Heart right ventricle (tissue), 16 donors: ENCODE measurements at regions not wholly inside any gene's neighbourhood (a gene's known extent, or its start where the extent isn't known, plus 50 kb on each side); places are given as distances from the start of the nearest gene placed in this dataset.
A peak's percentile ranks its signal among the peaks of the same experiment; 100 is the strongest.

ENCODE experiments used
- ATAC-seq, 8 donors: fragments of 200-7000 bp; cut with Tn5 transposase; one replicate each; pipeline ENCODE4 v1.9.1; 2020; ENCODE audit warnings: mild to moderate bottlenecking in 8 of 8, moderate library complexity in 8 of 8, moderate number of reproducible peaks in 1 of 8
- DNase-seq, 2 donors: peaks; one replicate each; pipeline ENCODE4 v3.0.0-alpha.2; 2020
- H3K27ac ChIP-seq, 10 donors: fragments of 200-600 bp; sonication (generic) in 2 of 10; one replicate each; pipeline versions ENCODE4 v1.5.0 to v1.8.0; 2020 to 2022; ENCODE audit warnings: mild to moderate bottlenecking in 3 of 10
- H3K27me3 ChIP-seq, 7 donors: fragments of 200-600 bp; one replicate each; pipeline ENCODE4 v1.8.0; 2021 to 2022; ENCODE audit warnings: mild to moderate bottlenecking in 2 of 7
- H3K36me3 ChIP-seq, 9 donors: fragments of 200-600 bp; sonication (generic) in 1 of 9; one replicate each; pipeline versions ENCODE4 v1.5.0 to v1.8.0; 2020 to 2022; ENCODE audit warnings: mild to moderate bottlenecking in 2 of 9
- H3K4me1 ChIP-seq, 9 donors: fragments of 200-600 bp; sonication (generic) in 1 of 9; one replicate each; pipeline versions ENCODE4 v1.5.0 to v1.8.0; 2020 to 2022; ENCODE audit warnings: mild to moderate bottlenecking in 4 of 9
- H3K4me3 ChIP-seq, 10 donors: fragments of 200-600 bp; sonication (generic) in 2 of 10; one replicate each; pipeline versions ENCODE4 v1.5.0 to v1.8.0; 2020 to 2022; ENCODE audit warnings: mild to moderate bottlenecking in 7 of 10, moderate library complexity in 2 of 10
- H3K9me3 ChIP-seq, 11 donors: fragments of 200-600 bp in 10 of 11; sonication (generic) in 2 of 11; one replicate each; pipeline versions ENCODE4 v1.5.0 to v1.8.0; 2013 to 2022; ENCODE audit warnings: mild to moderate bottlenecking in 2 of 11, control low read depth in 1 of 11, moderate library complexity in 1 of 11
- CTCF ChIP-seq, 9 donors: fragments of 200-600 bp; sonication (generic) in 2 of 9; IDR thresholded peaks; one replicate each; pipeline versions ENCODE4 v1.5.0 to v1.8.0; 2021 to 2022; ENCODE audit warnings: antibody characterized with exemption in 9 of 9, mild to moderate bottlenecking in 5 of 9, moderate library complexity in 1 of 9
- WGBS, 2 donors: extraction: QIAGEN DNeasy Blood & Tissue Kit; methylation state at CpG; one replicate each; pipeline ENCODE4 v1.1.7; 2013; ENCODE audit warnings: inconsistent platforms in 1 of 2; 5-methylcytosine and 5-hydroxymethylcytosine counted together
- intact Hi-C, 10 donors: fragments of 100-400 bp; cut with DNase I; formaldehyde crosslinking; loops; one replicate each; pipeline versions ENCODE4 v1.11.1 to v1.14.2; 2022
- donor health status: Arrhythmogenic right ventricular cardiomyopathy.
- donor health status: ischemic (EF 13 %, LVEDD 7.1; RV severe dilation, severe dysfunction).
- donor health status: healthy with polysubstance abuse.
- donor health status: DM: no; HTN: yes; CAD: no.
- donor health status: DM: no; HTN: no; CAD: no.
- donor health status: ischemic (EF 25% LVEDD 6.9; RV normal size, moderate dysfunction).
- donor health status: ischemic (EF 25% LVEDD 5.7; RV mildly dilated, moderate dysfunction).
- donor health status: healthy.
- donor health status: DM: yes; HTN: yes; CAD: no.
- donor health status: Ischemic cardiomyopathy.
- donor health status: ischemic (EF 35%, LVEDD 5.7; RV mildly dilated, moderate dysfunction).
- donor health status: nonischemic (EF 11% LVEDD 7.7; RV severe dilation, severe dysfunction).
- donor health status: DM: yes; HTN: yes; CAD: no.
- donor health status: PGD.
- donor health status: ischemic (EF 29% LVEDD 5.4; RV normal size, mild dysfunction).
- donor health status: nonischemic (EF 23%, LVEDD 6.1; RV moderate dilation, normal function).

GRCh38 chr10:21292763-21293517, 232.5 kb downstream of the SKIDA1 start:
- H3K27ac ChIP-seq, result peak overlapping the region in 9 of 10 donors; percentile 17 to 62 (median 46)
- 3 to 4% methylated on average over 14 of the region's 14 CpGs for WGBS, 2 donors
- H3K27me3 ChIP-seq, result no peaks in the 10 kb centered on the region
- intact Hi-C loops, result loop anchor here in 3 of 10 donors (5.0 kb wide), 3 partner anchors 44 to 204 kb away; no protein-coding TSS in a partner anchor
- ATAC-seq (peak; percentile 74 to 96 (median 92)), DNase-seq (peak; percentile 58 to 86)
- peak overlapping the region in 7 of 10 donors; percentile 9 to 47 (median 37) for H3K4me3 ChIP-seq
- H3K9me3 ChIP-seq, result no peaks in the 10 kb centered on the region
- no peaks in the 10 kb centered on the region for H3K36me3 ChIP-seq
- H3K4me1 ChIP-seq, result peaks cover 0 to 26% (median 17%) of the 10 kb centered on the region in 9 donors
- TF ChIP-seq CTCF (IDR thresholded peaks at IDR 0.05), result no peak

GRCh38 chr10:21290499-21291160, 234.9 kb downstream of the SKIDA1 start:
- no peaks in the 10 kb centered on the region for H3K27me3 ChIP-seq
- H3K36me3 ChIP-seq, result no peaks in the 10 kb centered on the region
- WGBS, 2 donors, result 64 to 91% methylated on average over 2 of the region's 2 CpGs
- no peak for ATAC-seq
- DNase-seq, result no peak
- no peak for TF ChIP-seq CTCF (IDR thresholded peaks at IDR 0.05)
- peaks cover 0 to 26% (median 17%) of the 10 kb centered on the region in 9 donors for H3K4me1 ChIP-seq
- no peak overlapping the region for H3K4me3 ChIP-seq
- H3K27ac ChIP-seq, result no peak overlapping the region
- intact Hi-C loops, result loop anchor here in 3 of 10 donors (5.0 kb wide), 3 partner anchors 47 to 207 kb away; no protein-coding TSS in a partner anchor
- no peaks in the 10 kb centered on the region for H3K9me3 ChIP-seq

- intact Hi-C loops, result loop anchor here in 6 of 10 donors (5.0 to 10.0 kb wide), 7 partner anchors 47 to 655 kb away; no protein-coding TSS in a partner anchor
- no peak for DNase-seq
- WGBS, 2 donors, result 100% methylated on average over 1 of the region's 1 CpG
- no peak overlapping the region for H3K4me3 ChIP-seq
- no peaks in the 10 kb centered on the region for H3K9me3 ChIP-seq
- H3K4me1 ChIP-seq, result peaks cover 0 to 26% (median 17%) of the 10 kb centered on the region in 9 donors
- TF ChIP-seq CTCF (IDR thresholded peaks at IDR 0.05), result no peak
- no peak for ATAC-seq
- H3K36me3 ChIP-seq, result no peaks in the 10 kb centered on the region
- no peaks in the 10 kb centered on the region for H3K27me3 ChIP-seq
- no peak overlapping the region for H3K27ac ChIP-seq
Measured at GRCh38 chr10:21289961-21290360, 235.5 kb downstream of the SKIDA1 start.

- DNase-seq, result no peak
- no peak overlapping the region for H3K4me3 ChIP-seq
- H3K27ac ChIP-seq, result no peak overlapping the region
- peaks cover 0 to 26% (median 17%) of the 10 kb centered on the region in 9 donors for H3K4me1 ChIP-seq
- ATAC-seq, result no peak
- no peak for TF ChIP-seq CTCF (IDR thresholded peaks at IDR 0.05)
- H3K36me3 ChIP-seq, result no peaks in the 10 kb centered on the region
- H3K27me3 ChIP-seq, result no peaks in the 10 kb centered on the region
- WGBS, 2 donors, result 86 to 92% methylated on average over 3 of the region's 3 CpGs
- intact Hi-C loops, result loop anchor here in 3 of 10 donors (10.0 kb wide), 4 partner anchors 76 to 656 kb away; no protein-coding TSS in a partner anchor
- H3K9me3 ChIP-seq, result no peaks in the 10 kb centered on the region
Measured at GRCh38 chr10:21289271-21289670, 236.2 kb downstream of the SKIDA1 start.
